ENCODE measurements at regions not wholly inside any gene's neighbourhood (a gene's known extent, or its start where the extent isn't known, plus 50 kb on each side); places are given as distances from the start of the nearest gene placed in this dataset.

DNA sequence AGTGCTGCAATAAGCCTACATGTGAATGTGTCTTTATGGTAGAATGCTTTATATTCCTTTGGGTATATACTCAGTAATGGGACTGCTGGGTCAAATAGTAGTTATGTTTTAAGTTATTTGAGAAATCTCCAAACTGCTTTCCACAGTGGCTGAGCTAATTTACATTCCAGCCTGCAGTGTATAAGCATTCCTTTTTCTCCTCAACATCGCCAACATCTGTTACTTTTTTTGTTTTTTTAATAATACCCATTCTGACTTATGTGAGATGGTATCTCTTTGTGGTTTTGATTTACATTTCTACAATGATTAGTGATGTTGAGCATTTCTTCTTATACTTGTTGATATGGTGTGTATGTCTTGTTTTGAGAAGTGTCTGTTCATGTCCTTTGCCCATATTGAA is 1186.2 kb downstream of the BCL11B start:
- DNase-seq, result no peak

DNA sequence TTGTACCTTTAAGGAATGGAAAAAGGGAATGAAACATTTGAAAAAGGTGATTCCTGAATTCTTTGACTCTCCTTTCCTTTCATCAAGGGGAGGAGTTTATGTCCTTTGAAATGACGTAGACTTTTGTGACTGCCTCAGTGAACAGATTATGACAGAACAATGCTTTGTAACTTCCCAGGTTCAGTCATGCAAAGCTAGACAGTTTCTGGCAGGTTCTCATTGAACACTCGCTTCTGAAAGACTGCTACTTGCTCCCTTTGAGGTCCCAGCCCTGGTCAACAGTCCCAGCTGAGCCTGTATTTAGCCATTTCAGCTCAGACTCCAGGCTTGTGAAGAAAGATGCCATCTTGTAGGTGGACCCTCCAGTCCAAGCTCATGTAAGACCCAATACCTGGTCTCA is 1178.9 kb downstream of the BCL11B start:
- DNase-seq, result no peak

DNA sequence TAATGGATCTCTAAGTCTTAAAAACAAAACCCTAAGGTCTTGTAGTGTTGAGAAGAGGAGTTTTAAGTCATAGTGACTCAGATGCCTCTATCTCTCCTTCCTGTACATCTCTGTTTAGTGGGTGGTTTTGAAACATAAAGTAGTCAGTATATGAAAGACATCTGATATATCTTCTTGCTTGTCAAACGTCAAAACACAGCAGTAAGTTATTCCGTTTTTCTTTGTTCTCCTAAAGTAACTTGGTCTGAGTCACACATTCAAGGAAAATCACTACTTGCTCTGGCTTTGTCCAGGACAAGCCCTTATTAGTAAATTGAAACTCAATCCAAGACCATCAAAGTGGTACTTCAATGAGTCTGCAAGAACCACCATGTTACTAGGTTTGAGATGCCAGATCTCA is 1172.5 kb downstream of the BCL11B start:
- DNase-seq, result no peak

DNA sequence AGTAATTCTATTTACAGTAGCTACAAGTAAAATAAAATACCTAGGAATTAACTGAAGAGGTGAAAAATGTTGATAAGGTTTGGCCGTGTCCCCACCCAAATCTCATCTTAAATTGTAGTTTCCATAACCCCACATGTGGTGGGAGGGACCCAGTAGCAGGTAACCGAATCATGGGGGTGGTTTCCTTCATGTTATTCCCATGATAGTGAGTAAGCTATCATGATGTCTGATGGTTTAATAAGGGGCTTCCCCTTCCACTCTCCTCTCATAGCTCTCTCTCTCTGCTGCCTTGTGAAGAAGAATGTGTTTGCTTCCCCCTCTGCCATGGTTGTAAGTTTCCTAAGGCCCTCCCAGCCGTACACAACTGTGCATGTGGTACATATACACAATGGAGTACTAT is 1170.7 kb downstream of the BCL11B start:
- DNase-seq, result no peak

DNA sequence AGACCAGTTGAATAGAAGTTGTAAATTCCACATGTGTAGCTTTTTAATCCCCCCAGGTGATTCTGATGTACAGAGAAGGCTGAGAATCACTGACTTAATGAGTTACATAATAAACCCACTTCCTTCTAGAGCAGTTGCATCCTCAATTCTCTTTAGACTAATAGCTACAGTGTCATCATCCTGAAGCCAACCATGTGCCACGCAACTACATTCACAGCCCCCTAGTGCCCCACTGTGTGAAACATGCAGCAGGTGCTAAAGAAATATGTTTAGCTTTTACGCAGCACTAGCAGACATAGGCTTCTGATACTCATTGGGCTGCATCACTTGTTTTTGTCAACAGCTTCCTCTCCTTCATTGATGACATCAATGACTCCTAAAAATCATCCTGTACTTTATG is 1168.3 kb downstream of the BCL11B start:
- DNase-seq, result no peak

DNA sequence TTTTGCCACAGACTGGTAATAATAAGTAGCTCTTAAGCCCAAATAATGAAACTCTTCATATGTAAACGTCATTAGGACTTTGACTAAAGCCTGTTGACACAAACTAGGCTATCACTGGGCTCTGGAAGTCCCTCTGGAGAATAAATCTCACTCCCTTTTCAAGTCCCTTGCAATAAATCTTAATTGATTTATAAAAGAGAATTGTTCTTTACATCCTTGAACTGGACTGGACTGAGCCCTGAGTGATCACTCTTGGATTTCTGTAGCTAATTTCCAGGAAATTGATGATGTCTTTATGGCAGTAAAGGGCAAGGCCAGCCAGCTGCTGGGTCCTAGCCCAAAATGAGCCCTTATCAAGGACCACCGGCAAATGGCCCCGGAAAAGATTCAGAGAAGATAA is 1162.7 kb downstream of the BCL11B start:
- DNase-seq, result no peak

DNA sequence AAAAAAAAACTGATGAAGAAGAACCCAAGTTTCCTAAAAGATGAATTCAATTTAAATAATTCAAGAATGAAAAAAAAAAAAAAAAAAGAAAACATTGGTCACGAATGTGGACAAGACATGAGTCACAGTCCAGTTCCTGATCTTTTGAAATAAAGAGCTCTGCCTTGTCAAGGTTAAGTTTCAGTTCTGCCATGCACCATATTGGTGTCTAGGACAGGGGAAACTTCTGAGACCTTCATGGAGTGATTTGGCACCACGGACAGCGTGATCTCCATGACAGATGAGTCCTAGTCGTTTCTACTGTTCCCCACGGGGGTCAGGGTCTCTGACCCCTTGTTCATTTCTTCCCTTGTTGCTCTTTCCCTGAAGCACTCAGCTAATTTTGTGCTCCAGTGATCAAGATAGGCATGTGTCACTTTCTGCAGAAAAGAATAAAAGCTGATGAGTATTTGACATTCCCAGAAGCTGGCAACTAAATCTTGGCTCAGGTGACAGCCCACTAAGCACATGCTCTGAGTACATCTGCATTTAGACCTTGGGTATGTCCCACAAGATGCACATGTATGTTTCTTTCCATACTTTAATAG is 1159.7 kb downstream of the BCL11B start:
- no peak for DNase-seq

DNA sequence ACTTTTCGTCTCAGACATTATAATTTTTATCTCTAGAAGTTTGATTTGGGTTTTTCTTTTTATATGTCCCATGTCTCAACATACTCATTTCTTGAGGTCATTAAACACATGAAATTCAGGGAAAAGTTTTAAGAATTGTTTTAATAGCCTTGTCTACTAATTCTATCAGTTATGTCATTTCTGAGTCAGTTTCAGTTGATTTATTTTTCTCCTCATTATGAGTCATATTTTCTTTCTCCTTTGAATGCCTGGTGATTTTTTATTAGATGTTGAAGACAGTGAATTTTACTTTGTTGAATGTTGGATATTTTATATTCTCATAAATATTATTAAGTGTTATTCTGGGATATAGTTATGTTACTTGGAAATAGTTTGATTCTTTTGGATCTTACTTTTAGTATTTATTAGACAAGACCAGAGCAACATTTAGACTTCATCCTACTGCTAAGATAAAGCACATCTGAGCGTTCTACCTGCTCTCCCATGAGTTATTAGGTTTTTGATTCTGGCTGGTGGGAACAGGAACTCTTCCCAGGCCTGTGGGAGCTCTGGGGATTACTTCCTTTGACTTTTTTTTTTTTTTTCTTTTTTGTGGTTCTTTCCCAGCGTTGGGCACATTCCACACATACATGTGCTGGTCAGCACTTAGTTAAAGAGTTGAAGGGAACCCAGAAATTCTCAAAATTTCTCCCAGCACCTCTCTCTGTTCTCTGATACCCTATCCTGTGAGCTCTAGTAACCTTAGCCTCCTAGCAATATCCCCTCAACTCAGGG is 1157.7 kb downstream of the BCL11B start:
- DNase-seq, result no peak

DNA sequence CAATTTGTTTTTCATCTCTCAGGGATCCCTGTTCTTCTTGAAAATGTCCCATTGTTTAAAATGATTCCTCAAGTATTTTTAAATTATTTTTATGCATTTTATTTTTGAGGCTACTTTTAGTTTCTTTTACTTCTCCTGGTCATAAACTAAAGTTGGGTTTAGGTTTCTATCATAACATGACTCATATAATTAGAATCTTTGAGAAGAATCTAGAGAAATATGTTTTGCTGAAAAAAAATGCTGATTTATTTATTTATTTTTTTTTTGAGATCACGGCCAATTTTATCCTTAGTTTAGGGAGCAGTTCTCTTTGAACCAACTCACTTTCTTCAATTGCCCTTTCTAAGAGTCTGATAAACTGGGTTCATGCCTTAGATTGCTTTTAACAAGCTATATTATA is 1157.1 kb downstream of the BCL11B start:
- no peak for DNase-seq

DNA sequence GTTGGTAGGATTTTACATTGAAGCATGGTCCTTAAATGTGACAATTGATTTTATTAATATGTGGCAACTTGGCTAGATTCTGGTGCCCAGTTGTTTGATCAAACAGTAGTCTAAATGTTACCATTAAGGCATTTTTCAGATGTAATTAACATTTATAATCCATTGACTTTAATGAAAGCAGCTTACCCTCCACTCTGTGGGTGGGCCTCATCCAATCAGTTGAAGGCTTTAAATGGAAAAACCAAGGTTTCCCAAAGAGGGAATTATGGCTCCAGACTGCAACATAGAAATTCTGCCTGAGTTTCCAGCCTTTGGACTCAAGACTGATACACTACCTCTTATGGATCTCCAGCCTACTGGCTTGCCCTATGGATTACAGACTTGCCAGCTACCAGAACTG is 1153.2 kb downstream of the BCL11B start:
- DNase-seq, result no peak

DNA sequence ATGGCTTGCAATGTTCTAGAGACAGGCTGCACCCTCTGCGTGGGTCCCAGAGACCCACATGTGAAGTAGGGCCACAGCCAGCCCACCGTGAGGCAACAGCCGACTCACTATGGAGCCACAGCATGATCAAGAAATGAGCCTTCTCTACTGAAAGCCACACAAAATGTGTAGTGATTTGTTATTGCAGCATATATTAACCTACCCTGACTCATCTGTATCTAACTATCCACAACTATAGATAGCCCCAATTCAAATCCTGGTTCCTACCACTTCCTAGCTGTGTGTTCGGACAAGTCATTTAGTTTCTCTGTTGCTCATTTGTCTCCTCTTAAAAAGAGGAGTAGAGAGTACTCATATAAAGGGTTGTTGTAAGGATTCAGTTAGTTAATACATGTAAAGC is 1152.3 kb downstream of the BCL11B start:
- no peak for DNase-seq

DNA sequence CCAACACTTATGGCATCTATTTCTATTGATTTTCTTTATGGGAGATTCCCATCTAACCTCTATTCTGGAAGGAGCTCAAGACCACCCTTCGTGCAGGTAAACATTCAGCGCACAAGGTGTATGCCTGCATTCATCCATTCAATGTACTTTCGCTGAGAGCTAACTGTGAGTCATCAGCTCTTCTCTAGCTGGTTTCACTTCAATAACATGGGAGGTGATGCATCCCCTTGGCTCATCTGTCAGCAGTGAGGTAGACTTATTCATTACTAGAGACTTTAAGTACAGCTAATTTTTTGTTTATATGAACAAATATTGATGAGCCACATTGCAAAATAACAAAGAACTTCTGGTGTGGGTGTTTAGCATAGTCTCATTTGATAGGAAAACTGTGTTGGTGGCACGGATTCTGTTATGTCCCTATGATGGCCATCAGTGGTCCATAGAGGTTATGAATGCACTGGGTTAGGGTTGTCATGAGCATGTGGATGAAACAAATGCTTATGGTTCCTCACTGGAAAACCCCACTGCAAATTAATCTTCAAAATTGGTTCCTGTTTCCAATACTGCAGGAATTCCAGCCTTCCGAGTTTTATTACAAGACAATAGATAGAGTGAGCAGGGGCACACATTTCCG is 1151.0 kb downstream of the BCL11B start:
- no peak for DNase-seq

DNA sequence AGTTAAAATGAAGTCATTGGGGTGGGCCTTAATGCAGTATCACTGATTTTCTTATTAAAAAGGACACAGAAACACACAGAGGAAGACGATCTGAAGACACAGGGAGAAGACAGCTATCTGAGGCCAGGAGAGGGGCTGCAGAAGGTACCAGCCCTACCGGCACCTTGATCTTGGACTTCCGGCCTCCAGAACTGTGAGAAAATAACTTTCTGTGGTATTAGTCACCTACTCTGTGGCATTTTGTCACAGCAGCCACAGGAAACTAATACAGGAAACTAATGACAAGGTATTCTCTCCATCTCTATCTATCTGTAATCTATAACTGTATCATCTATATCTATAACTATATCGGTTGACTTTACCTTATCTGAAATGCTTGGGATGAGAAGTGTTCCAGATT is 1149.5 kb downstream of the BCL11B start:
- no peak for DNase-seq

DNA sequence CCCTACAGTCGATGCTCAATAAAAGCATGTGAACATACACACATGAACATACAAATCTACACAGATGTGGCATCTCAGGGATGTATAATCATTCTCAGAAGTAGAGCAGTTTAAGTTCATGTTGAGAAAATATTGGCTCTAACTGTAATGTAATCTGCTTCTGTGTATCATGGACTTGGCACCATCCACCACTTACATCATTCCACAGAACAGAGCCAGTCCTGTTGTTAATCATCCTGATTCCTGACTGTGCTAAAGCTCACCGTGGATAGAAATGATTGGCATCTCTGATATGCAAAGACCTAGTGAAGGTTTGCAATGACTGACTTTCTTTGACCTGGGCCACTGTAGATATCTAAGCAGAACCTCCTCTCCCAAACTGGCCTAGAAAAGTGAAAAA is 1141.3 kb downstream of the BCL11B start:
- DNase-seq, result no peak

DNA sequence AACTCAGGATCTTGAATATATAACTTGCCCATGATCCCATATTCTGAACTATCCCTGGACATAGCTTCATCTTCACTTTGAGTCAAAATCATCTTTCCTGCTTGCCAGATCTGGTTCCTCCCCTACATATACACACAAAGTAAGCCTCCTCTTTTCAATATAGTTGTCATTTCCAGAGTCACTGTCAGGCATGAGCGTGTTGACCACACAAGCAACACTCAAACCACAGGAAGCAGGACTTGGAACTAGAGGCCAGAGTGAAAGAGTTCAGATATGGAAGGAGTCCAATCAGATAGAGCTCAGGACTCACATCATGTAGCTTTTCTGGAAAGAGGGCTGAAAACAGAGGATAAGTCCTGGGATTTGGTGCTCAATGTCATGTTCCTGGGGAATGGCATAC is 1140.6 kb downstream of the BCL11B start:
- DNase-seq, result no peak

DNA sequence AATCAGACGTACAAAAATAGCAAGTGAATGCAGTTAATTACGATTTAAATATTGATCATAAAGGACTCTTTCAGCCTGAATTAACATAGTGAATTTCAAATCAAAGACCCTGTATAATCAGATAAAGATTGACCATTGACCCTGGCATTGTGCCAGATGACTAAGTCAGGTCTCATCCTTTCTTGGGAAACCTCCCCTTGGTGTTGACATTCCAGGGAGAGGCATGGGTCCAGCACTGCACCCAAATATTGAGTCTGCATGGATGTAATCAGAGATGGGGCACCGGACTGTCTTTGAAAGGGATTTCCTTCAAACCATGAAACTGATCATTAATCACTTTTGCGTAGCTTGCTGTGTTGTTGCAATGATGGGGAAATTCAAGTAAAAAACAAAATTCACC is 1138.2 kb downstream of the BCL11B start:
- no peak for DNase-seq

DNA sequence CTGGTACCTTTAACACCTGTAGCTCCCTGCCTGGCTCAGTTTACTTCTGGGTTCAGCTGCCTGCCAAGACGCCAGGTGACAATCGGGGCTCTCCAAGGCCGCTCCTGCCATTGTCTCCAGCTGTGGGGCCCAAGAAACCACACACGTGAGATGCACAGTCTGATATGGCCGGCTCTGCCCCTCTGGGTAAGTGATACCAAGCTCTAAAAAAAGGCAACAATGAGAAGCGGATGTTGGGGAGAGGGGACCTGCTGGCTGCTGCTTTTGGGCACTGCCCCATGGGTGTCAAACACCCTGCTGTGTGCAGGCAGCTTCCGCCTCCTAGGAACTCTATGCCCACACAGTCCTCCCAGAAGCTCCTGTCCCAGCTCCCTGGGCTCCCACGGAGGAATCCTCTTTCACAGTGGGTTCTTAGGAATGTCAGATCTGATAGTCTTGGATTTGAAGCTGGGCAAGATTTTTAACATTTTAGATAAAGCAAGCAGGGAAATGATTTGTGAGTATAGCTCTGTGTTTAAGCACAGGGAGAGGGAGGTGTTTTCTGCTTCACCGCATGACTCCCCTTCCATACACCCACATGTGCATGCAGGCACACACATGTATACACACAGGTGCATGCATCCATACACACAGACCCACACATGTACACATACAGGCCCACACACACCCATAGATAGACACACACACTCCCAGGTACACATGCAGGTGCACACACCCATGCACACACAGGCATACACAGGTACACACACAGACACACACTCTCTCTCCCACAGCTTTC is 1135.8 kb downstream of the BCL11B start:
- no peak for DNase-seq

DNA sequence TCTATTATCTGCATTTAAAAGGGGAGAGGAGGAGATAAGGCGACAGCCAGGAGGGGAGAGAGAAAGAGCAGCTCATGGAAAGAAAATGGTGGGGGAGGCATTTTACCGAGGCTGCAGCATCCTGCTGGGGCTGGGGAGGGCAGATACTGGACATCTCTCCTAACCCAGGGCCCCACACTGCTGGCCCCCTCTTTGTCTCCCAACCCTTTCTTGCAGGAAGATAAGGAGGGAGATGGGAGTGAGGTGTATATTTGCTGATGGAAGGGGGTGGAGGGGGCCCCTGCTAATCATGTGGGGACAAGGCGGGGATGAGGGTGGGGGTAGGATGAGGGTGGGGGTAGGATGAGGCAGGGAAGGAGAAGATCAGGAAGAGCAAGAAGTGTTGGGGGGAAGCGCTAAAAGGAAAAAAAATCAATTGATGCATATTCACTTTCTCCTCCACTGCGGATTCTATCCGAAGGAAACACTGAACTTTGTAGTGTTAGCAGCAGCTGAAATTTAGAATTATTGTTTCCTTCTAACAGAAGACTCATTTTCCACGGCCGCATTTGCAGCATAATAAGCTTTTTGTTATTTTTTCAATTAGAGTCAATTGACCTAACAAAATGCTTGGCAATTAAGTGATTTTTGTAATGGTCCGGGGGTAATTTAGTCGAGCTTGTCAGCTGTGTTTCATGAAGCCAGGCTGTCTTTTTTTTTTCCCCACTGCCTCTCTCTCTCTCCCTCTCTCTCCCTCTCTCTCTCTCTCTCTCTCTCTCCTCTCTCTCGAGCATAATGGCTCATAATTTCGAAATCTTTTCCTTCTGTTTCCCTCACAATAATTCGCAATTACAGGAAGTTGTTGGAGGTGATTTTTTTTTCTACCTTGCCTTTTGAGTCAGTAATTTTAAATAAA is 1134.6 kb downstream of the BCL11B start:
- peak; percentile 90 for DNase-seq

DNA sequence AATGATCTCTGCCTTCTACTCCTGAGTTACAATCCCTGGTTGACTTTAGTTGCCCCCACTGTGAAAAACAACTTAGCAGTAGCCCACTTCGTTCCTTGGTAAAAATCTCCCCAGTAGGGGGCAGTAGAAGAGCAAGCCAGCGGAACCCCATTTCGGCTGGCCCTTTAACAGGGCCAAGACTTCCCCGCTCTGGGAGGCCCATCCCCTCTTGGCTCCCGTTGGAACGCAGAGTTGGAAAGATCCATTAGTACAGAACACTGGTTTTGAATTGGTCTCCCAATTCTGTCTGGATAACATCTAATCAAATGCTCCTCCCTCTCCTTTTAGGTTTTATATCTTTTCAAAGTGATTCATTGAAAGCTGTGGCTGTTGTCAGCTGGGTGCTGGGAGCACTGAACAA is 1133.3 kb downstream of the BCL11B start:
- DNase-seq, result no peak

DNA sequence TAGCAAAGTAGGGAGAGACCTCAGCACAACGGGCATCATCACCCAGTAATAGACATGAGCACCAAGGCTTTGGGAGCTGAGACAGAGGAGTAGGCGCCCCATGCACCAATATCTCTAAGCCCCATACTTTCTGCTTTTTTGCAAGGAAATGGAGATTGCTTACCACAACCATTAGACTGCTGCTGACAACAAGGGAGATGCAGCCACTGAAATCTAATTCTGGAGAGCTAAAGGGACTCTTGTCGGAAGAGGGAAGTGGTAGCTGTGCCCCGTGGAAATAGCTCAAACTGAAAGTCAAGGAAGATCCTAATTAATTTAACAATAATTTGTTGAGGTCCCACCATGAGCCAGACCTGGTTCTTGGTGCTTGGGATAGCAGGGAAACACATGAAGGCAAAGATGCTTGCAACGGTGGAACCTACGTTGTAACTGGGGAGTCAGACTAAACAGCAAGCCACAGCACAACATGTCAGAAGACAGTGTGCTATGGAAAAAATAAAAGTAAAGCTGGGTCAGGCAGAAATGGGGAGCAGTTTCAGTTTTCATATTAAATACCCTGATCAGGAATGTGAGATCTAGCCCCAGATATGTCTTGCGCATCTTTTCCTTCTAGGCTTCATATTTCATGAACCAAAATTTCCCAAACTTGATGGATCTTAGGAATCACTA is 1131.0 kb downstream of the BCL11B start:
- no peak for DNase-seq

DNA sequence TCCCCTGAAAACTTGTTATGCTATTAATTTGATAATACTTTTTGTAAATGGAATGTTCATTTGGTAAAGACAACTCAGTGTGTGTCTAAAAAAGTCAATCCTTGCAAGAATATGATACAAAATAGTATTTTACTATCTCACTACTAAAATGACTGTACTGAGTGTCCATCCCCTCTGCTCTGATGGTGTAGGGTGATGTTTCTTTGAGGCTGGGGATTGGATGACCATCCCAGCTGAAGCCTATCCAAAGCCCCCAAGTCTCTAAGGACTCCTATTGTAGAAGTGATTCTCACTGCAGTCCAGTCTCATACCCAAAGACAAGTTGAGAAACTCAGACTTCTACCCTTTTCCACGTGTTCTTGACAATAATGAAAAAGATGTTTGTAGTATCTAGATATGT is 1128.4 kb downstream of the BCL11B start:
- DNase-seq, result no peak

DNA sequence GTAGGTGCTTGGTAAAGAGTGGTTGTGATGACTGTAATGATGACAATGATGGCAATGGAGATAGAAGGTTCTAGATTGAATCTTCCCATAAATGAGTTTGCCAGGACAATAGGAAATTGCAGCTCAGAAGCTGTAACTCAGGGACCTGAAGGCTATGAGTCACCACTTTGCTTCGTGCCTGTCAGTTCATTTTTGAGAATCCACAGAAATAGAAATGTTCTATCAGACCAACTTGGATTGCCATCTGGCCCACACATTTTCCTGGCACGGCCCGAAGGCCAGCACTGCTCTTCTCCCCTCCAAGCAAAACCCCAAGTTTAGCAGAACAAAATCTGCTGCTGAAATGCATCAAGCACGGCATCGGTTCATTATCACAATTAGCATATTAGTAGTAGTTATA is 1127.0 kb downstream of the BCL11B start:
- DNase-seq, result no peak
